ENCODE measurements at regions not wholly inside any gene's neighbourhood (a gene's known extent, or its start where the extent isn't known, plus 50 kb on each side); places are given as distances from the start of the nearest gene placed in this dataset.

DNA sequence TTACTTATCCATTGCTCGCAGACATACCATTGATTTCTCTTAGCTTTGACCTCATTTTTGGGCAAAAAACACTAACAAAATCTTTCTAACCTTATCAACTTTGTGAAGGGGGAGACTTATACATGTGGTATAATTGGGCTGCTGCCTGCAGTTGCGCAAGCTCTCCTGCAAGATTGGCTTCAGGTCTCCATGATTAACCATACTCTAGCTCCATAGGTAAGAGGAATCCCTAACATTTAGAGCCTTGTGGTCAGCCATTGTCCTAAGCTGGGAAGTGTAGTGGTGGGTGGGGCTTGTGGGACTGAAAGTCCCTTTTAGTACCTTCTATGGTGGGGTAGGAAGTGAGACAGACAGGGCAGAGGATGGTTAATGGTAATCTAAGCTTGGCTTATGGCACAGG, 179.6 kb upstream of the THRB start:
- no peak for TF ChIP-seq CTCF (conservative IDR thresholded peaks at IDR 0.05)
- no peak for TF ChIP-seq ZFX (IDR thresholded peaks at IDR 0.05)

Data from C4-2B (cell line).